ENCODE measurements at regions not wholly inside any gene's neighbourhood (a gene's known extent, or its start where the extent isn't known, plus 50 kb on each side); places are given as distances from the start of the nearest gene placed in this dataset.
"Not testable (repeated sequence)": the region's sequence is repeated elsewhere in the genome, so short reads cannot be mapped to it uniquely, and the experiment has no call there.

DNA sequence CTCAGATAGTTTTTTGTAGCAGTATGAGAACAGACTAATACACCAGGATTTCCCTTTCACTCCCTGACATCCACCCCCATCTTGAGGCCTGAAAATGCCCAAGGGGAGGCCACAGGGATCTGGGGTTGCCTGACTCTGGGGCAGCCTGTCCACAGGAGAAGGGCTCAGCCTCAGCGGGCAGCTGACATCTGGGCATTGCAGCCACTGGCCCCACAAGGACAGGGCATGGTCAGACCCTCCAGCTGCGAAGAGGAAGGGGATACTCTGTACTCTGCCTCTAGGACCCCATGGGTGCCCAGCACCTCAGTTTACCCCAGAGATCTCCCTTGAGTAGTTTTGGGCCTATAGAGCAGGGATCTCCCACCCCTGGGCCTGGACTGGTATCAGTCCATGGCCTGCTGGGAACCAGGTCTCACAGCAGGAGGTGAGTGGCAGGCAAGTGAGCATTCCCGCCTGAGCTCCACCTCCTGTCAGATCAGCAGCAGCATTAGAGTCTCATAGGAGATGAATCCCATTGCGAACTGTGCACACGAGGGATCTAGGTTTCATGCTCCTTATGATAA, 138.9 kb downstream of the HMX1 start:
- DNase-seq, result no peak

DNA sequence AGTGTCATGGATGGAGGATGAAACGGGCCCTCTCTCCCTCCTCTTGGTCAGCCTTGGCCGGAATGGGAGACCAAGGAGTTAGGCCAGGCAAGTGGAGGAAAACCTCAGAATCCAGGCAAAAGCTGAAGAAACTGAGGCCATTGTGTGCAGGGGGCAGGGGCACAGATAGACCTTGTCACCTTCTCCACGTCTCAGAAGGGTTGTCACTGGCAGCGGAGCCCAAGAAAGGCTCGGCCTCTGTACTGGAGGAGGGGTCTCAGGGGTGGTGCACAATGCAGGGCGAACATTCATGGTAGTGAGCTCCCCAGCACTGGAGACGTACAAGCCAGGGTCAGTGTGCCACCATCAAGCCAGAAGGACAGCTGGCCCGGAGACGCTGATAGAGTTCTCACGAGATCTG, 139.5 kb downstream of the CPZ start:
- no peak for DNase-seq

DNA sequence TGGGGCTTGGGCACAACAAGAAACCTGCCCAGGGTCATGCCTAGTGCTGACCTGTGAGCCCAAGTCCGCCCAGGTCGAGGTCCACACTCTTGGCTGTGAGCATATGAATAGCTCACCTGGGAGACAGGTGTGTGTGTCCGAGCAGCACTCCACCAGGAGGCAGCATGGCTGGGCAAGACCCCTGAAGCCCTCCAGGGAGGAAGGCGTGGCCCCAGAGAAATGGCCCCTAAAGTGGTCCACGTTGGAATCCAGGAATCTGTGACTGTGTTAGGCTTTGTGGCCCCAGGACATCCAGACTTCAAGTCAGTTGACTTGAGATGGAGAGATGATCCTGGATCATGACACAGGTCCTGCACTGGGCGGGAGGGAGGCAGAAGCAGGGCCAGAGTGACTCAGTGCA, 138.8 kb downstream of the CPZ start:
- DNase-seq, result no peak

DNA sequence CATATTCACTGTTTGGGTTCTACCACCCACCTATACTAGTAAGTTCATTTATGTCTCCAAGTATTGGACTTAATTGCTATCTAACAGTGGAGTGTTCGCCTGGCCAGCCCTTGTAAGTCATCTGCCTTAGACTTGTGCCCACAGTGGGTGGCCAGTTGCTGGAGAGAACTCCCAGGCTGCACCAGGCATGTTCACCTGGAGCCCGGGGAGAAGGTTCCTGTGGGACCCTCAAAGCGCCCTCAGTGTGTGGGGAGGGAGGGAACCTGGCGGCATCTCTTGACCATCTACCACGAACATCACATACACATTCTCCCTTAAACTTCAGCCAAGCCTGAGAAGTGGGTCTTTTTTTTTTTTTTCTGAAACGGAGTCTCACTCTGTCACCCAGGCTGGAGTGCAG, 138.1 kb downstream of the CPZ start:
- DNase-seq, result no peak

DNA sequence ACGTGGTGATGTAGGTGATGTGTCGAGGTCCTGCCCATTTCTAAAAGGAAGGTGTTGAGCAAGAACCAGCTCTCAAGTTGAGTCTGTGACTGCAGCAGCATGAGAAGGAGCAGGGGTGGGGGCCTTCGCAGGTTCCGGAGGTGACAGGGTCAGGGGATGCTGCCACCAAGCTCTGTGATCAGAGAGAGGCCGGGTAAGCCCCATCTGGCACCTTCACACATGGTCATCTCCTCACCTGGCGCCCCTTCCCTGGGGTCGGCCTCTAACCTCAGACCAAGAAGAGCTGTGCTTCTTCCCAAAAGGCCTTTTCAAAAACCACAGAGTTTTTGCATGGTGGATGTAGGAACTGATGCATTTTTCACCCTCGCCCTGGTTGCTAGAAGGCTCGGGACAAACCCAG, 137.6 kb downstream of the CPZ start:
- no peak for DNase-seq

DNA sequence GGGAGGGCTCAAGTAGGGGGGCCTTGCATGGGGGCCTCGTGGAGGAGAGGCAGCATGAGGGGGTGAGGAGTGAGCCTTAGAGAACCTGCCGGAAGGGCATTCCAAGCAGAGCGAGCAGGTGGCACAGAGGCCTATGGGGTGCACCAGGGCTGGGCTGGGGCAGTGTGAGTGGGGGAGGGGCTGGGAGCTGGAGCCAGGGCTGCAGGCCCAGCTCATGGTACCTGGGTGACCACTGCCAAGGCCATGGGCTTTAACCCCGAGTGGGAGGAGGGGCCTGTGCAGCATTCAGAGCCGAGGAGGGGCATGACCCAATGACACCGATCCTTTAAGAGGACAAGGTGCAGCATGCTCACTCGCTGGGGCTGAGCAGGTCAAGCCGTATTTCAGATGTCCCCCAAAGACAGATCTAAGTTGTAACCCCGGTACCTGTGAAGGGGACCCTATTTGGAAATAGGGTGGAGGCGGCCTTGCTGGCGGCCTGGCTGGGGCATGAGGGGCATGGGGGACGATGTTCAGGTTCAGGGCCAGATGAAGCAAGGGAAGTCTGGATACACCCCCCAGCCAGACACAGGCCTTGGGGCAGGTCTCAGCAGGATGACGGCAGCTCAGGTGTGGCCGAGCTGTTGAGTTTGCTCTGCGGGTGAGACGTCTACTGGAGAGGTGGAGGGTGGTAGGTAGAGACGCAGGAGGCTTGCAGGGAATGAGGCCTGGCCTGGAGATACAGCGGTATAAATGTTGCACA, 137.0 kb downstream of the CPZ start:
- DNase-seq, result no peak

DNA sequence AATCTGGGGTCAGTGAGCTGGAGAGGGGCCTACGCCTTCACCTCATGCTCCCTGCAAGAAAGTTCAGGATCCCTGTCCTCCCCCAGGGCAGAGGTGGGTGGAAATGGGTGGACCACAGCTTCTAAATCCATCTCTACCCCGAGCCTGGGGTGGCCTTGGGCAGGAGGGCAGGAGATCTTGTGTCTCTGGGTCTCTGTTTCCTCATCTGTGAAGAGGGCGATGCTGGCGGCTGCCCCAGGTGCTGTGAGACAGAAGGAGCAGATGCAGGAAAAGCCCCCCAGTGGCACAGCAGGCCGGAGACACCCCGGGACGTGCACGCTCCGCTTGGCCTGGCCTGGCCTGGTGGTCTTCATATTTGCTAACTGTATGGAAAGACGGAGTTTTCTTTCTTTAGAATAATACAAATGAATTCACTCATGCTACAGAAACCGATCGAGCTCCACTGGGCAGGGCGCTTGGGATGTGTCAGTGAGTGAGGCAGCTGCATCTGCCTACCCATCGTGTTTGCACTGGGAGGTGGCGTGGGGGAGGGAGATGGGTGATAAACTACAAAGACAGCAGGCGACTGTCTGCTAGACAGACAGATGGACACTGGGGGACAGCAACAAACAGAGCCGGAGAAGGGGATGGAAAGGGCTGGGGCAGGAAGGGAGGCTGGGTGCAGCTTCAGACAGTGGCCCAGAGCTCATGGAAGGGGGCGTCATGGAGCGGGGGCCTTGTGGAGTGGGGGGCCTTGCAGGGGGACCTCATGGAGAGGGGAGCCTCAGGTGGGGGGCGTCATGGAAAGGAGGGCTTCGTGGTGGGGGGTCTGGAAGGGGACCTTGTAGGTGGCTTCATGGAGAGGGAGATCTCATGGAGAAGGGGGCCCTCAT, 136.2 kb downstream of the CPZ start:
- no peak for DNase-seq

DNA sequence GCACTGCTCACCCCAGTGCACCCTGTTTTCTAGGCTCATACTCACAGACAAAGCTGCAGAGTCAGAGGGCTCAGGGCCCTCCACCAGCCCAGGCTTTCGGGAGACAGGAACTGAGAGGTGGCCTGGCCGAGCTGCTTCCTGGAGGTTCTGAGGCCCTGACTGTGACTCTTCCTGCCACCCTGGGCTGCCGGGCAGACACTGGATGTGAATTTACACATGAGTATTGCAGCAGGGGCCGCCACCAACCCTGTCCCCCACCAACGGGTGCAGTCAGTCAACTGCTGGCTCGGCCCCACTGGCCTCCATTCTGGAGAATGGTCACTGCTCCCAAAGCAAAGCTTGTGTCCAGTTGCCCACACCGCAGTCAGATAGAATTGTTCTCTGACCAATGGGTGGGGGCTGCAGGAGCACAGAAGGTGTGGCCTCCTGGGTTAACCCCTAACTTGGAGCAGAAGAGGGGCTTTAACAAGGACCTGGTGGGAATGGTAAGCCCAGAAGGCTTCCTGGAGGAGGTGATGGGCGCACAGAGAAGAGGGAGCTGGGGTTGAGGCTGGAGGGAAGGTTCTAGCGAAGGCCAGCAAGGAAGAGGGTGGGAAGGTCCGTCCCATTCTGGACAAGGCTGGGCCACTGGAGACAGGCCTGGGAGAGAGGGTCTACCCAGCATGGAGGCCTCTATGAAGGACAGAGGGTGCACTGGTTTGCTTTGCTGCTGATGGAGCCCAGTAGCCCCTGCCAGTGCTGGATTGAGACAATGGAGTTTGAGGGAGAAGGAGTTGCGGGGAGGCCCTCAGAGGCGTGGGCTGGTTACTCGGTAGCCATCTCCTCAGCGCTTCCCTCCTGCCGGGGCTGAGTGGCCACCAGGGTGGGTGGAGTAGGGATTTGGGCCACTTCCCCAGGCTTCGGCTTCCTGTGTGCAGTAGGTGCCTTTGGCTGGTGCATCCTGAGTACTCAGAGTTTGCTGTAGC, 135.3 kb downstream of the CPZ start:
- DNase-seq, result no peak

DNA sequence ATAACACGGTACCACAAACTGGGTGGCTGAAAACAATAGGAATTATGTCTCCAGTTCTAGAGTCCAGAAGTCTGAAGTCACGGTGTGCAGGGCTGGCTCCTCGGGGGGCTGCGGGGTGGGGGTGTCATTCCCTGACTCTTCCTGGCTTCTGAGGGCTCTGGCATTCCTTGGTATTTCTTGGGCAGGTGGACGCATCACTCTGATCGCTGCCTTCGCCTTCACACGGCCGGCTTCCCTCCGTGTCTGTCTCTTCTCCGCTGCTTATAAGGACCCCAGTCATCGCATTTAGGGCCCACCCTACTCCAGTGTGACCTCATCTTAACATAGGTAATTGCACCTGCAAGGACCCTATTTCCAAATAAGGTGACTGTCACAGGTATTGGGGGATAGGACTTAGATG, 134.6 kb downstream of the CPZ start:
- DNase-seq, result no peak

DNA sequence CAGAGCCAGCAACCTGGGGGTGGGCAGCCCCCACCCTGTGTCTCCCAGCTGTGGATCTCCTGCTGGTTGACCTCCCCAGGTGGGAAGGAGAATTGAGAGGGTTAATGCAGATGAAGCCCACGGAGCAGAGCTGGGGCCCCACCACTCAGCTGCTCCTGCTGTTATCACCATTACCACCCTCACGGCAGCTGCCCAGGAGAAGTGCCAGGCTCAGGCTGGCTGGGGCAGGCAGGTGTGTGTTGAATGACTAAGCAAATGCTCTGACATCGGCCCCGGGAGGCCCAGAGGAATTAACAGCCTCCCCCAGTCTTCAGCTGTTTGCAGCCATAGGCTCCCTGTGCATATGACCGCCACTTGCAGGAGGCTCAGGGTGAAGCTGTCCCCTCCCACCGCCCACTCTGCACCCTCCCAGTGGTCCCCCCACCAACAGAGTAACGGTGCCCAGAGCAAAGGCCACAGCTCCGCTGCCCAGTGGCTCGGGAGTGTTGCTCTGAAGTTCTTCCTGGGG, 133.8 kb downstream of the CPZ start:
- no peak for DNase-seq

DNA sequence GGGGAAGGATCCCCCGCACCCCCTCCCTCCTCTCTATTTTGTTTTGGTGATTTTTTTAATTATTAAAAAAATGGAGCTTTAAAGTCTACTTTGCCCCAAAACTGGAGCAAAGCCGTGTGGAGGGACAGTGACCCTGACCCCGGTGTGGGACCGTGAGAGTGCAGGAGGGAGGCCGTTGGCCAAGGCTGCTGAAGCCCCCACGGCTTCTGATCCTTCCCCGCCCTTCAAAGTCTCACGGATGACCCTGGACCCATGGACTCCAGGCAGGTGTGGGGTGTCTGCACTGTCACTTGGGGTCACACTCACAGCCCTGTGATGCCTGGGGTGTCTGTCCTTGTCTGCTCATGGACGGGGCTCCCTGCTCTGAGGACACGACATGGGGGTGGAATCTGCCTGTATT, 133.3 kb downstream of the CPZ start:
- DNase-seq, result no peak

DNA sequence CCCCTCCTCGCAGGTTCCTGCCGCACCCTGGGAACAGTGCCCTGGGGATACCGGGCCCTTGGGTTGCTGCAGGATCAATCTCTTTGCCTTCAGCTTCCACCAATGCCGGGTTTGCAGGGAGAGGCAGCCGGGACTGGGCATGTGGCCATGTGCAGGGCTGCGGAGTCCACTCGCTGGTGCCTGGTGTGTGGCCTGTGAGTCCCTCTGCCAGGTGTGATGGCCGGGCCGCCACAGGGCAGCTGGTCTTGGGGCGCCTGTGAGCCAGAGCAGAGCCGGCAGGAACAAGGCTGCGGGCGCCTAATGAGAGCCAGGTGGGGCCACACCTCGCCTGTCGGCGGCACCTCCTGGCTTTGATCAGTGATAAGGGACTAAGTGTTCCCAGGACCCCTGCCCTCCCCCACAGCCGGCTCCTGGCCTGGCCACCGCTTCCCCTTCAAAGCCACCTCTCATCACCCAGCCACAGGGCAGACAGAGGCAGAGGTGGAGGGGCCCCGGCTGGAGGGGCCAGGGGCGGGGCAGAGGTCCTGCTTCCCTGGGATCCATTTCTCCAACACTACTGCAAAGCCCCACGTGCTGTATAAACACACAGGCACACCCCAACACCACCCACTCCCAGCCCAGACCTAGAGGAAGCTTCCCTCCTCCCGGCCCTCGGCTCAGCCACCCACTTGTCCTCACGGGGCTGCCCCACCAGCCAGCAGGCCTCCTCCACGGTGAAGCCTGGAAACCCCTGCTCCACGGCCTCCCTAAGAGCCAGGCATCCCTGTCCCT, 132.7 kb downstream of the CPZ start:
- DNase-seq, result no peak

DNA sequence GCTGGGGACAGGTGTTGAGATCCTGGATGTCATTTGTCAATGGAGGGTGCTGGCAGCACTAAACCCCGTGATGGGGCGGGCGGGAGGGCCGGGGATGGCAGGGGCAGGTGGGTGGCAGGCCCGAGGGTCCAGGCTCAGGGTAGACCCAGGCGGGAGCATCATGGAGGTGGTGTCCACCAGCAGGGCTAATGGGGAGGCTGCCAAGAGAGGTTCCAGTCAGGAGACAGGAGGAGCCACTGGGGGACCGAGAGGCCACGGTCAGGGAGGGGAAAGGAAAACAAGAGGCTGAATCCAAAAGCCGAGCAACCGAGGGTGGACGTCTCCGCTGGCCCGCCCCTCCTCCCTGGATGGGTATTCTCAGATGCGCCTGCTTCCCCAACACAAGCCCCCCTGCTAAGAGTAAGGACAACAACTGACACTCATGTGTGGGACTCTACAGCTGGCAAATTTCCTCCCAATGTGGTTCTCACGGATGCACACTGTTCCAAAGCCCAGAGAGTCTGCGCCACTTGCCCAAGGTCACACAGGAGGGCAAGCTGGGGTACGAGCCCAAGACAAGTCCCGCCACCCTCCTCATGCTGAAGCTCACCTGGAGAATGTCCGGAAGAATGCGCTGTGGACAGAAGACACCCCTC, 132.0 kb downstream of the CPZ start:
- no peak for DNase-seq

DNA sequence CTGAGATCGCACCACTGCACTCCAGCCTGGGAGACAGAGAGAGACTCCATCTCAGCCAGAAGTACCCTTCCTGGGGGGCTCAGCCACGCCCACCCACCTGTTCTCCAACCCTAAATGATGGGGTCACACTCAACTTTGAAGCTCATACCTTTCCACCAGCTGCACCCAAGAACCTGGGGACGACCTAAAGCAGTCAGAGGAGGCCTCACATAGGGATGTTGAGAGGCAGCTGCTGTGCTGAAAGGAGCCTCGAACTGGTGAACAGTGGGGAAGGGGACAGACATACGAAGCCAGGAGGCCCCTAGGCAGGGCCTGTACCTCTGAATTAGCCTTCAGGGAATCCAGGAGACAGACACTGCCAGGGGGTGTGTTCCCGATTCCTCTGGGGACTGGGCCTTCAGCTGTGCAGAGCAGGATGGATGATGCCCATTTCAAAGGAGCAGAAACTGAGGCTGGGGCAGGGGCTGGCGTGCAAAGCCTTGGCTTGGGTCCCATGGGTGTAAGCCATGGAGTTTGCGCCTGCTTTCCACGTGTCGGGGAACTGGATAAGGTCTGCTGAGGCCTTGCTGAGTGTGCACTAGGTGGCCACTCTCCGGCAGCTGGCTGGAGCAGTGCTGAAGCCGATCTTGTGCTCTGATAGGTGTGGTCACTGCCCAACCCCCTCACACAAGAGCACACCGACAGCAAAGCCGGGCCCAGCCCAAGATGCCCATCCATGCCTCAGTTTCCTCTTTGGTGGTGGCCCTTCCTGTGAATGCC, 130.8 kb downstream of the CPZ start:
- no peak for DNase-seq

DNA sequence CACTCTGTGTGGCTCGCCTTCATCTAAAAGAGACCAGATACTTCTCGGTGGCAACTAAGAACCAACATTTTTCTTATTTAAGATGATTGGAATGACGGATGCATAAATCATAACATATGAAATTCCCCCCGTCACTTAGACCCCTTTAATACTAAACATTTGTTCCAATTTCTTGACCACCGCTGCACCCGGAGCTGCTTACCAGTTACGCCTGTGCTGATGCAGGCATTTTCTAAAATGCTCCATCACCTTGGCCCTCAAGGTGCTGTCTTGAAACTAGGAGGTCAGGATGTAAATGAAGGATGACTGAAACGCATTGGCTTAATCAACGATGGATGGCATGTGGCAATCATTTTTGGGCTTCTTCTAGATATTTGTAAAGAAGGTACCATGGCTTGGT, 130.0 kb downstream of the CPZ start:
- DNase-seq, result no peak

DNA sequence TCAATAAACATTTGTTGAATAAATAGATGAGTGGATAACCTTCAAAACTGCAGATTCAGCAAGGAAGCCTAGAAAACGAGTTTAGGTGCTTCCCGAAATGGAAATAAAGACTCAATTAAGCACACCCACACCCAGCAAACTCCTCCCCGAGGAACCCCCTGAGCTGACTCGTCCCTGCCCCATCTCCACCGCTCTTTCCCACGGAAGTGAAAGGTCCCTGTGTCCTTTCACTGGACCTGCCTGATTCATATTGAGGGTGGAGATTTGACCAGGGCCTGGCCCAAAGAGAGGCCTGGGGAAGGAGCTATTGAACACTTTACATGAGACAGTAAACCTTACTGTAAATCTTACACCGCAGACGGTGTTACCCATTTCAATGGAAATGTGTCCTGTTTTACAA, 129.1 kb downstream of the CPZ start:
- DNase-seq, result no peak

DNA sequence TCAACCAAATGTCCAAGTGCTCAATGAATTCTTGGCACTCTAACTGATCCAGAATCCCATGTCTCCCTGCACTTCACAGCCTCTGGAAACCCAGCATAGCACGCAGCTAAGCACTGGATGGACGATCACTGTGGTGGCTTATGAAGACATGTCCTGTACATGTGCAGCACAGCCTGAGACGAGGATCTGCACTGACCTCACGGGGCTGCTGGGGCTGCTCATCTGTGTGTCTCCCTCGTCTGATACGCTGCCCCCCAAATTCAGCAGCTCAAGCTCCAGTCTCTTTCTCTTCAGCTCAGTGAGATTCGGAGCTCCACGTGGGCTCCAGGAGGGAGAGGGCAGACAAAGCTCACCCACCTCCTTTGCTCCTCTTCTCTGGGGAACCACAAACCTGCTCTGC, 126.9 kb downstream of the CPZ start:
- DNase-seq, result no peak

DNA sequence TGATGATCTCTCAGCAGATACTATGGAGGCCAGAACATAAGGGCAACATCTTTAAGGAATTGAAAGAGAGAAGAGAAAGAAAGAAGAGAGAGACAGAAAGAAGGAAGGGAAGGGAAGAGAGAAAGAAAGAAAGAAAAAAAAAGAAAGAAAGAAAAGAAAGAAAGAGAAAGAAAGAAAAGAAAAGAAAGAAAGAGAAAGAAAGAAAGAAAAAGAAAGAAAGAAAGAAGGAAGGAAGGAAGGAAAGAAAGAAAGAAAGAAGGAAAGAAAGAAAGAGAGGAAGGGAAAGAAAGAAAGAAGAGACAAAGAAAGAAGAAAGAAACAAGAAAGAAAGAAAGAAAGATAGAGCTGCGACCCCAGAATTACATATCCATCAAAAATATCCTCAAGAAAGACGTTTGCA, 124.9 kb downstream of the CPZ start:
- not testable (repeated sequence) for DNase-seq

DNA sequence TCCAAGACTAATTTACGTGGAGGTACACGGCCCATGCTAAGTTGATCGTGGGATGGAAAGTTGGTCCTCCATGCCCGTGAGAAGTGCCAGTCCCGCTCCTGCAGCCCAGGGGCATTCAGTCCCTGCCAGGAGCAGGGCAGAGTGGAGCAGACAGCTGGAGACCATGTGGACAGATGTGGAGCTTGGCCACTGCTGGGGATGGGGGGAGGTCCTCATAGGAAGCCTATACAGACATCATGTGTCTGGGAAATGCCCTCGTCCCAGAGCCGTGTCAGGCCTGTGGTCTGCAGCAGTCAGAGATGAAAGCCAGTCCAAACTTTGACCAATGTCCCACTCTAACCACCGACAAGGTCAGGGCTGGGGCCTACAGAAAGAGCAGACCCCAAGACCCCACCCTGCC, 118.4 kb downstream of the CPZ start:
- DNase-seq, result no peak

DNA sequence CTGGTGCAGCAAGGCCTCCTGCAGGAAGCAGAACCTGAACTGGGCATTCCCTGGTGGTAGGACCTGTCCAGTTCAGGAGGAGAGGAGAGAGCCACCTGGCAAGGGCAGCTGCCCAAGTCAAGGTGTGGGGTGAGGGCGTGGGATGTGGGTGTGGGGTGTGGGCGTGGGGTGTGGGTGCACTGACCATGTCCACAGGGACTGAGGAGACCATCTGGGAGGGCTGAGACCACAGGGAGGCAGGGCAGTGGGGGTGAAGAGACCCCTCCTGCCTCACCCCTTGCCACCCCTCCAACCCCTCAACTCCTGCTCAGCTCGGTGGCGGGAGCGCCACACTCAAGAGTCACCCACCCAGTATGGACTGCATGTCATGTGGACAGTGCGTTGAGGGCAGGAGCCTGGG, 117.9 kb downstream of the CPZ start:
- no peak for DNase-seq
